Endothelial cell of umbilical vein (primary cell): ENCODE measurements at regions not wholly inside any gene's neighbourhood (a gene's known extent, or its start where the extent isn't known, plus 50 kb on each side); places are given as distances from the start of the nearest gene placed in this dataset.

Source experiments
- BruUV-seq: library from RNA; stranded (reverse); fragments of 400-500 nt; replicated peaks from 2 replicates; lab custom pipeline; 2021; lab: Mats Ljungman, UMichigan
- CTCF ChIA-PET: fragments of 300-600, 350-600 bp; sonication (Branson Sonifier 250); formaldehyde crosslinking; loops from one replicate; lab custom pipeline; 2021; ENCODE audit warnings: antibody characterized with exemption, inconsistent platforms; lab: Charles Lee
- POLR2A ChIA-PET: fragments of 300-600, 350-600 bp; sonication (Branson Sonifier 250); formaldehyde crosslinking; loops from one replicate; lab custom pipeline; 2021; ENCODE audit warnings: antibody characterized with exemption, inconsistent platforms; lab: Charles Lee
- DNase-seq: peaks from one replicate; pipeline ENCODE4 v3.0.0-alpha.2; 2011; ENCODE audit warnings: low read depth, low spot score
- FAIRE-seq: peaks from 2 replicates; lab custom pipeline; 2011; peaks lifted over from hg19 to GRCh38; lab: Jason Lieb, UNC
- H2AFZ ChIP-seq: 2 replicates; pipeline ENCODE4 v1.6.0; 2012; ENCODE audit warnings: low read depth, low read length, control low read depth, inconsistent platforms
- H3K27ac ChIP-seq: 2 replicates; pipeline ENCODE4 v1.5.1; 2011; ENCODE audit warnings: low read depth, mild to moderate bottlenecking, control low read depth, low read length, moderate library complexity; ENCODE audit not compliant: insufficient read depth
- H3K27me3 ChIP-seq, 2 experiments: 2 replicates each; pipeline versions ENCODE4 v1.6.0 to v1.6.1; 2011; ENCODE audit warnings: low read length in 2 of 2, mixed read lengths in 1 of 2; ENCODE audit not compliant: control insufficient read depth in 2 of 2, insufficient read depth in 2 of 2
- H3K36me3 ChIP-seq, 2 experiments: 2 replicates in 1 of 2; 3 replicates in 1 of 2; pipeline ENCODE4 v1.5.1; 2011; ENCODE audit warnings: low read length in 2 of 2, mild to moderate bottlenecking in 1 of 2, moderate library complexity in 1 of 2; ENCODE audit not compliant: control insufficient read depth in 2 of 2, insufficient read depth in 2 of 2; ENCODE audit errors: extremely low read depth in 1 of 2
- H3K4me1 ChIP-seq: 3 replicates; pipeline ENCODE4 v1.5.1; 2011; ENCODE audit warnings: mild to moderate bottlenecking, low read length; ENCODE audit not compliant: control insufficient read depth, insufficient read depth; ENCODE audit errors: extremely low read depth
- H3K4me2 ChIP-seq: 2 replicates; pipeline ENCODE4 v1.6.1; 2011; ENCODE audit warnings: low read length, control low read depth, mixed read lengths; ENCODE audit not compliant: insufficient read depth
- H3K4me3 ChIP-seq, 3 experiments: fragments of 200-600 bp in 1 of 3; sonication (generic), shearing (Covaris generic) in 1 of 3; replicated peaks in 1 of 3; 2 replicates each; pipeline ENCODE4 v1.5.1; 2011 to 2016; ENCODE audit warnings: control low read depth in 3 of 3, low read length in 3 of 3, mild to moderate bottlenecking in 2 of 3, inconsistent platforms in 1 of 3, low read depth in 1 of 3, moderate library complexity in 1 of 3; ENCODE audit not compliant: insufficient read depth in 1 of 3
- H3K79me2 ChIP-seq: 2 replicates; pipeline ENCODE4 v1.6.0; 2012; ENCODE audit warnings: low read length, inconsistent platforms; ENCODE audit not compliant: control insufficient read depth, insufficient read depth
- H3K9ac ChIP-seq: replicated peaks from 2 replicates; pipeline ENCODE3; 2011; ENCODE audit warnings: low read length, control low read depth; ENCODE audit not compliant: insufficient read depth; ENCODE audit errors: extremely low read depth
- H3K9me1 ChIP-seq: replicated peaks from 3 replicates; pipeline ENCODE4 v1.6.0; 2011; ENCODE audit warnings: mild to moderate bottlenecking, low read length; ENCODE audit not compliant: control insufficient read depth, insufficient read depth; ENCODE audit errors: extremely low read depth
- H3K9me3 ChIP-seq: replicated peaks from 2 replicates; pipeline ENCODE4 v1.5.1; 2012; ENCODE audit warnings: low read length, inconsistent platforms; ENCODE audit not compliant: control insufficient read depth, insufficient read depth
- H4K20me1 ChIP-seq: replicated peaks from 2 replicates; pipeline ENCODE3; 2011; ENCODE audit warnings: mild to moderate bottlenecking, low read length; ENCODE audit not compliant: control insufficient read depth, insufficient read depth; ENCODE audit errors: extremely low read depth
- CTCF ChIP-seq, 2 donors: IDR thresholded peaks; 1 replicate in 1 of 2; 2 replicates in 1 of 2; pipeline ENCODE4 v1.5.1; 2011; ENCODE audit warnings: low read length in 2 of 2, mild to moderate bottlenecking in 2 of 2, moderate library complexity in 2 of 2, control low read depth in 1 of 2, inconsistent platforms in 1 of 2, low read depth in 1 of 2; ENCODE audit not compliant: insufficient read depth in 1 of 2; ENCODE audit errors: extremely low read depth in 1 of 2
- EZH2 ChIP-seq: IDR thresholded peaks from 2 replicates; pipeline ENCODE4 v1.6.1; 2012; ENCODE audit warnings: borderline replicate concordance, low read depth, mild to moderate bottlenecking, moderate library complexity, low read length, inconsistent platforms; ENCODE audit not compliant: severe bottlenecking
- FOS ChIP-seq: IDR thresholded peaks from 2 replicates; pipeline ENCODE4 v1.6.1; 2011; ENCODE audit warnings: mild to moderate bottlenecking, low read length, moderate library complexity, borderline replicate concordance; ENCODE audit not compliant: insufficient read depth
- GATA2 ChIP-seq: IDR thresholded peaks from 2 replicates; pipeline ENCODE4 v1.7.0; 2011; ENCODE audit warnings: low read depth, mild to moderate bottlenecking, moderate library complexity, mixed read lengths, low read length; ENCODE audit not compliant: insufficient read length, insufficient read depth
- JUN ChIP-seq: IDR thresholded peaks from 2 replicates; pipeline ENCODE4 v1.6.1; 2011; ENCODE audit warnings: borderline replicate concordance, low read depth; ENCODE audit not compliant: insufficient read length, insufficient read depth
- MAX ChIP-seq: IDR thresholded peaks from 2 replicates; pipeline ENCODE4 v1.6.1; 2011; ENCODE audit not compliant: insufficient read depth, insufficient read length
- MYC ChIP-seq: IDR thresholded peaks from one replicate; pipeline ENCODE4 v1.6.1; 2011; ENCODE audit warnings: mild to moderate bottlenecking, low read depth, low read length
- POLR2A ChIP-seq: IDR thresholded peaks from 2 replicates; pipeline ENCODE4 v1.6.1; 2012; ENCODE audit warnings: low read depth, mild to moderate bottlenecking, control low read depth, low read length
- POLR2AphosphoS5 ChIP-seq: IDR thresholded peaks from 2 replicates; pipeline ENCODE4 v1.6.1; 2012; ENCODE audit warnings: low read depth, mild to moderate bottlenecking, control low read depth, low read length, moderate library complexity; ENCODE audit not compliant: insufficient read depth
- dilution Hi-C: fragments of 300-500 bp; cut with MboI; formaldehyde crosslinking; loops from one replicate; pipeline ENCODE4 v1.15.0; 2019; ENCODE audit warnings: low sequenced_read_pairs; ENCODE audit not compliant: extremely low pct_ligation_motif_present
- intact Hi-C: fragments of 100-400 bp; cut with micrococcal nuclease; formaldehyde crosslinking; loops from one replicate; pipeline ENCODE4 v1.10.0; 2022

GRCh38 chr11:56799691-56800210, 51.3 kb upstream of the OR9G4 start:
- no peak overlapping the region for H3K4me3 ChIP-seq
- no peak overlapping the region for H2AFZ ChIP-seq
- dilution Hi-C loops (no loop called here), intact Hi-C loops (no loop called here)
- no peaks in the 10 kb centered on the region for H3K36me3 ChIP-seq
- no peaks in the 10 kb centered on the region for H3K27me3 ChIP-seq
- no peak overlapping the region for H3K4me2 ChIP-seq
- no TSS peak for BruUV-seq
- FAIRE-seq = no peak
- H3K27ac ChIP-seq = no peak overlapping the region
- POLR2A ChIA-PET = no interaction called here
- no peak for DNase-seq
- H3K79me2 ChIP-seq = no peaks in the 10 kb centered on the region
- H4K20me1 ChIP-seq = no peaks in the 10 kb centered on the region
- no peak overlapping the region for H3K9ac ChIP-seq
- CTCF ChIA-PET = no interaction called here
- H3K4me1 ChIP-seq = no peaks in the 10 kb centered on the region
- TF ChIP-seq CTCF (IDR thresholded peaks at IDR 0.05; ENCODE audit: extremely low read depth in 1 of 2, insufficient read depth in 1 of 2, low read depth in 1 of 2, low read length in 2 of 2) (no peak), GATA2 (no peak), POLR2A (no peak), POLR2AphosphoS5 (no peak), MAX (no peak), FOS (no peak), MYC (no peak), JUN (no peak), EZH2 (no peak)
- H3K9me3 ChIP-seq = no peaks in the 10 kb centered on the region
- no peaks in the 10 kb centered on the region for H3K9me1 ChIP-seq
